ENCODE measurements at regions not wholly inside any gene's neighbourhood (a gene's known extent, or its start where the extent isn't known, plus 50 kb on each side); places are given as distances from the start of the nearest gene placed in this dataset.

GRCh38 chr17:34045990-34046389, 209.1 kb upstream of the CCL2 start:
- TF ChIP-seq, protein P1, sequence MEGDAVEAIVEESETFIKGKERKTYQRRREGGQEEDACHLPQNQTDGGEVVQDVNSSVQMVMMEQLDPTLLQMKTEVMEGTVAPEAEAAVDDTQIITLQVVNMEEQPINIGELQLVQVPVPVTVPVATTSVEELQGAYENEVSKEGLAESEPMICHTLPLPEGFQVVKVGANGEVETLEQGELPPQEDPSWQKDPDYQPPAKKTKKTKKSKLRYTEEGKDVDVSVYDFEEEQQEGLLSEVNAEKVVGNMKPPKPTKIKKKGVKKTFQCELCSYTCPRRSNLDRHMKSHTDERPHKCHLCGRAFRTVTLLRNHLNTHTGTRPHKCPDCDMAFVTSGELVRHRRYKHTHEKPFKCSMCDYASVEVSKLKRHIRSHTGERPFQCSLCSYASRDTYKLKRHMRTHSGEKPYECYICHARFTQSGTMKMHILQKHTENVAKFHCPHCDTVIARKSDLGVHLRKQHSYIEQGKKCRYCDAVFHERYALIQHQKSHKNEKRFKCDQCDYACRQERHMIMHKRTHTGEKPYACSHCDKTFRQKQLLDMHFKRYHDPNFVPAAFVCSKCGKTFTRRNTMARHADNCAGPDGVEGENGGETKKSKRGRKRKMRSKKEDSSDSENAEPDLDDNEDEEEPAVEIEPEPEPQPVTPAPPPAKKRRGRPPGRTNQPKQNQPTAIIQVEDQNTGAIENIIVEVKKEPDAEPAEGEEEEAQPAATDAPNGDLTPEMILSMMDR (IDR thresholded peaks at IDR 0.05; ENCODE audit: insufficient read depth, low read depth, low read length): no peak
- ChIA-PET CTCF (no interaction called here), POLR2A (no interaction called here)
- no peak overlapping the region for H3K4me3 ChIP-seq (ENCODE audit: low read depth, low read length)
- no peaks in the 10 kb centered on the region for H3K27me3 ChIP-seq (ENCODE audit: control insufficient read depth, insufficient read depth, low read length)
- DNase-seq (ENCODE audit: low read depth): no peak
- no peaks in the 10 kb centered on the region for H3K36me3 ChIP-seq (ENCODE audit: control insufficient read depth, insufficient read depth, low read length)

- no peak for DNase-seq (ENCODE audit: low read depth)
- Histone ChIP-seq H3K27me3 (ENCODE audit: control insufficient read depth, insufficient read depth, low read length) (no peaks in the 10 kb centered on the region), H3K4me3 (ENCODE audit: low read depth, low read length) (no peak overlapping the region), H3K36me3 (ENCODE audit: control insufficient read depth, insufficient read depth, low read length) (no peaks in the 10 kb centered on the region)
- POLR2A ChIA-PET: no interaction called here
- CTCF ChIA-PET: no interaction called here
- TF ChIP-seq, protein P1 (IDR thresholded peaks at IDR 0.05; ENCODE audit: insufficient read depth, low read depth, low read length): no peak
Measured at GRCh38 chr17:34051046-34051445, 204.0 kb upstream of the CCL2 start.

GRCh38 chr17:34054495-34054894, 200.6 kb upstream of the CCL2 start:
- ChIA-PET CTCF (no interaction called here), POLR2A (no interaction called here)
- no peaks in the 10 kb centered on the region for H3K27me3 ChIP-seq (ENCODE audit: control insufficient read depth, insufficient read depth, low read length)
- no peaks in the 10 kb centered on the region for H3K36me3 ChIP-seq (ENCODE audit: control insufficient read depth, insufficient read depth, low read length)
- no peak for DNase-seq (ENCODE audit: low read depth)
- TF ChIP-seq, protein P1 (IDR thresholded peaks at IDR 0.05; ENCODE audit: insufficient read depth, low read depth, low read length): no peak
- H3K4me3 ChIP-seq (ENCODE audit: low read depth, low read length): no peak overlapping the region

GRCh38 chr17:34055606-34056005, 199.5 kb upstream of the CCL2 start:
- Histone ChIP-seq H3K4me3 (ENCODE audit: low read depth, low read length) (no peak overlapping the region), H3K36me3 (ENCODE audit: control insufficient read depth, insufficient read depth, low read length) (no peaks in the 10 kb centered on the region), H3K27me3 (ENCODE audit: control insufficient read depth, insufficient read depth, low read length) (no peaks in the 10 kb centered on the region)
- ChIA-PET CTCF (no interaction called here), POLR2A (no interaction called here)
- TF ChIP-seq, protein P1 (IDR thresholded peaks at IDR 0.05; ENCODE audit: insufficient read depth, low read depth, low read length): no peak
- DNase-seq (ENCODE audit: low read depth): no peak

DNA sequence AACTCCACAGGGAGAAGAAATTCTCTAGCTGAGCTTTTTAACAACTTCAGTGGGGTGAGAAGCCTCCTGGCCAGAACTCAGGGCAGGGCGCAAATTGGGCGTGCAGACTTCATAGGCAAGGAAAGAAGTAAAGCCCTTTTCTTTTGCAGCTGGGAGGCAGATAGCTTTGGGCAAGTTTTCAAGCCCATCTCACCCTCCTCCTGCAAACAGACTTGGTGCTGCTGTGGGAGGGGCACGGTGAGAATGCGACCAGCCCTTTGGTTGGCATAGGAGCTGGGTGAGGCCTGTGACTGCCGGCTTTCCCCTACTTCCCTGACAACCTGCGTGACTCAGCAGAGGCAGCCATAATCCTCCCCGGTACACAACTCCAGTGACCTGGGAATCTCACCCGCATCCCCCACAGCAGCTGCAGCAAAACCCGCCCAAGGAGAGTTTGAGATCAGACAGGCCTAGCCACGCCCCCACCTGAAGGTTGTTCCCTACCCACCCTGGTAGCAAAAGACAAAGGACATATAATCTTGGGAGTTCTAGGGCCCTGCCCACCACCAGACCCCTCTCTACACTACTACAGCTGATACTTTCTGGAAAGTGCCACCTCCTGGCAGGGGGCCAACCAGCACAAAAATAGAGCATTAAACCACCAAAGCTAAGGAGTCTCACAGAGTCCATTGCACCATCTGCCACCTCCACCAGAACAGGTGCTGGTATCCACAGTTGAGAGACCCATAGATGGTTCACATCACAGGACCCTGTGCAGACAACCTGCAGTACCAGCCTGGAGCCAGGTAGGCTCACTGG, 195.5 kb upstream of the CCL2 start:
- CTCF ChIA-PET: no interaction called here
- POLR2A ChIA-PET: no interaction called here
- TF ChIP-seq, protein P1 (IDR thresholded peaks at IDR 0.05; ENCODE audit: insufficient read depth, low read depth, low read length): no peak
- Histone ChIP-seq H3K27me3 (ENCODE audit: control insufficient read depth, insufficient read depth, low read length) (no peaks in the 10 kb centered on the region), H3K36me3 (ENCODE audit: control insufficient read depth, insufficient read depth, low read length) (no peaks in the 10 kb centered on the region), H3K4me3 (ENCODE audit: low read depth, low read length) (no peak overlapping the region)
- DNase-seq (ENCODE audit: low read depth): no peak
